AG08396 (cell line): ENCODE measurements at regions not wholly inside any gene's neighbourhood (a gene's known extent, or its start where the extent isn't known, plus 50 kb on each side); places are given as distances from the start of the nearest gene placed in this dataset.
"Not testable (repeated sequence)": the region's sequence is repeated elsewhere in the genome, so short reads cannot be mapped to it uniquely, and the experiment has no call there.

Source experiments
- DNase-seq: peaks from one replicate; pipeline ENCODE4 v3.0.0; 2012; ENCODE audit warnings: low spot score, mixed read lengths

DNA sequence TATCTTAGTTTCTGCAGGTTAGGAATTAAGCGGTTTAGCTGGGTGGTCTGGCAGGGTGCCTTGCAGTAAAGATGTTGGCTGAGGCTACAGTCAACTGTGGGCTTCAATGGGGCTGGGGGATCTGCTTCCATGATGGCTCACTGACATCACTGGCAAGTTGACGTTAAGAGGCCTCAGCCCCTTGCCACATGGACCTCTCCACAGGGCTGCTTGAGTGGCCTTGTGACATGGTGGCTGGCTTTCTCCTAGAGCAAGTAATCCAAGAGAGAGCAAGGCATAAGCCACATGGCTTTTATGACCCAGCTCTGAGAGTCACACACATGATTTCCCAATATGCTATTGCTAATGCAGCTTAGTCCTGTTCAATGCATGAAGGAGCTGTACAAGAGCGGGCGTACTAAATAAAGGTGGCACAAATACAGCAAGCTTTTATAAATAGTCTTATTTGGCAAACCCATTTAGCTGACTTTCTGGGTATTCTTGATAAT, 109.1 kb downstream of the SEPTIN7 start:
- no peak for DNase-seq

DNA sequence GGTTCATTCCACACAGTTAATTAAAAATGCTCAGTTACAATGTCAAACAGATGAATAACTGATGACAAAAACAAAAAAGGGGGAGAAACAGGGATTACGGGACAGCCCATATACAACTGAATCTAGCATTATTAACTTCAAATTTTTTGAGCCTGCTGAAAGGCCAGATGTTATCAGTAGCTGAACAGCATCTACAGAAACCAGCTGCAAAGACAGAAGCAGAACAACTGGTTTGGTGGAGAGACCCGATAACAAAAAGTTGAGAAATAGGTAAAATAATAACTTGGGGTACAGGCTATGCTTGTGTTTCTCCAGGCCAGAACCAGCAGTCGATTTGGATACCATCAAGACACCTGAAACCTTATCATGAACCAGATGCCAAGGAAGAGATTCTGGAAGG, 109.8 kb downstream of the SEPTIN7 start:
- not testable (repeated sequence) for DNase-seq

DNA sequence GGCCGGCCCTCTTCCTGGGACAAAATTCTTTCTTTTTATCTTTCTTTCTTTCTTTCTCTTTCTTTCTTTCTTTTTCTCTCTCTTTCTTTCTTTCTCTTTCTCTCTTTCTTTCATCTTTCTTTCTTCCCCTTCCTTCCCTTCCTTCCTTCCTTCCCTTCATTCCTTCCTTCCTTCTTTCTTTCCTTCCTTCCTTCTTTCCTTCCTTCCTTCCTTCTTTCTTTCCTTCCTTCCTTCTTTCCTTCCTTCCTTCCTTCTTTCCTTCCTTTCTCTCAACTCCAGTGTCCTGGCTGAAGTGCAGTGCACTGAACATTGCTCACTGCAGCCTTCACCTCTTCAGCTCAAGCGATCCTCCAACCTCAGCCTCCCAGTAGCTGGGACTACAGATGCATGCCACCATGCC, 112.5 kb downstream of the SEPTIN7 start:
- DNase-seq = not testable (repeated sequence)

DNA sequence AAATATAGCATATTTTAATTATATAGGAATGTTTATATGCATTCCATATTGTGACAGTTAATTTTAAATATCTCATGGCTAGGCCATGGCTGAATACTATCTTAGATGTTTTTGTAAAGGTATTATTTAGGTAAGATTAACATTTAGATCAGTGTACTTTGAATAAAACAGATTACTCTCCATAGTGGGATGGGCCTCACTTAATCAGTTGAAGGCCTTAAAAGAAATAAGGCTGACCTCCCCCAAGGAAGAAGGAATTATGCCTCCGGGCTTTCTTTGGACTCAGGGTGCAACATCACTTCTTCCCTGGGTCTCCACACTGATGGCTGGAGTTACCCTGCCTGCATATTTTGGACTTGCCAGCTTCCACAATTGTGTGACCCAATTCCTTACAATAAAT, 113.4 kb downstream of the SEPTIN7 start:
- DNase-seq = not testable (repeated sequence)

DNA sequence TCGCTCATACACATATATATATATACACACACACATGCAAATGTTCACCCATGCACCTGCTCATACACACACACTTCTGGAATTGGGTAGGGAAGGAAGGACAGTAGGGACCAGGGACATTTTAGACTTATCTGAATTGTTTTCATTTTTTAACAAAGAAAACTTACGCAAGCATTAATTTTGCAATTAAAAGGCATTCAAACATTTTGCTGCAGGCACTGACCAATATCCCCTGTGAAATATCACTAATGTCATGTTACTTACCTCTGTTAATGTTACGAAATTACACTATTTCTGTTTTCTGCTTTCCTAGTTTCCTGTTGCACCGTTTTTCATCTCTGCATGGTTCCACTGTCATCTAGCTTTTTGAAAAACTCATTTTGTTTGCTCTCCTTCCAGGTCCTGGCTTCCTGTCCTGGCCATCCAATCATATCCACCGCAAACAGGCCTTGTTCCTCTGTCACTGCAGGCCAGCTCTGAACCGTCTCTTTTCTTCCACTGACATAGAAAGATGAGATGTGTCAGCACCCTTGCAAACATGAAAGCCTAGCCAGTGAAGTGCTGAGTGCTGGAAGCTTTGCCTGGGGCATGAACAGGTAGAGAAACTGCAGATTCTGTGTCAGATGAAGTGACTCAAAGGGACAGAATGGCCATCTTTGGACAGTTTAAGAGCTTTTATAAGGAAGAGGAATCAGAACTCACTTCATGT, 114.5 kb downstream of the SEPTIN7 start:
- not testable (repeated sequence) for DNase-seq

DNA sequence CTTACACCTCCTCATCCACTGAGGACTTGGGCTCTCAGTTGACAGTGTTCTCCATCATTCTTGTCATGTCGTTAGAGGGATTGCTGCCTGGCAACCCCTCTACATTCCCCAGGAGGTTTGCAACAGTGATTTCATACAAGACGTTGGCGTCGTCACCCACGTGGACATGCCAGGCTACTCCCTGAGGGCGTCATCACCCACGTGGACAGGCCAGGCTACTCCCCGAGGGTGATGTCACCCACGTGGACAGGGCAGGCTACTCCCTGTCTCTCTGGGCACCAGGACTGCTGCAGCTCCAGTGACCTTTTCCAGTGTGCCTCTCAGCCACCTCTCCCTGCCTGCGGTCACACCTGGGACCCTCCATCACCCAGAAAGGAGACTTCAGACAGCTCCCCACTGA, 117.4 kb downstream of the SEPTIN7 start:
- not testable (repeated sequence) for DNase-seq

DNA sequence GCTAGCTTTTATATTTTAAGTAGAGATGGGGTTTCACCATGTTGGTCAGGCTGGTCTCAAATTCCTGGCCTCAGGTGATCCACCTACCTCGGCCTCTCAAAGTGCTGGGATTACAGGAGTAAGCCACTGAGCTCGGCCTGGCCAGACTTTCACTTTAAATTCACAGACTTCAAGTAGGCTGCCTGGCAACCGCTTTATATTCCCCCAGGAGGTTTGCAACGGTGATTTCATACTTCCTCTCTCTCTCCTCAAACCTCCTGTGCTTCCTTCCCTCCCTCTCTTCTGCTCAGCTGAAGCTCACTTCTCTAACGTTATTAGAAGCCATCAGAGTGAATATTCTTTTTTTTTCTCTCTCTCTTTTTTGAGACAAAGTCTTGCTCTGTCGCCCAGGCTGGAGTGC, 118.8 kb downstream of the SEPTIN7 start:
- DNase-seq = not testable (repeated sequence)

DNA sequence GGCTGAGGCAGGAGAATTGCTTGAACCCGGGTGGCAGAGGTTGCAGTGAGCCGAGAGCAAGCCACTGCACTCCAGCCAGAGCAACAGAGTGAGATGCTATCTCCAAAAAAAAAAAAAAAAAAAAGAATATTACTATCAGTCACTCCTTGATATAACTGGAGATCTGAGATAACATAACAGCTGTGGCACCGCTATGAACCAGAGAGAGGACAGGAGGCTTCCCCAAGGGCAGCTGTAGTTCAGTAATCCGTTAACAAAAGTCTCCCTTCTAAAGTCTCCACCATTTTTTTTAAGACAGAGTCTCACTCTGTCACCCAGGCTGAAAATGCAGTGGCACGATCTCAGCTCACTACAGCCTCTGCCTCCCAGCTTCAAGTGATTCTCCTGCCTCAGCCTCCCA, 120.5 kb downstream of the SEPTIN7 start:
- DNase-seq = not testable (repeated sequence)

DNA sequence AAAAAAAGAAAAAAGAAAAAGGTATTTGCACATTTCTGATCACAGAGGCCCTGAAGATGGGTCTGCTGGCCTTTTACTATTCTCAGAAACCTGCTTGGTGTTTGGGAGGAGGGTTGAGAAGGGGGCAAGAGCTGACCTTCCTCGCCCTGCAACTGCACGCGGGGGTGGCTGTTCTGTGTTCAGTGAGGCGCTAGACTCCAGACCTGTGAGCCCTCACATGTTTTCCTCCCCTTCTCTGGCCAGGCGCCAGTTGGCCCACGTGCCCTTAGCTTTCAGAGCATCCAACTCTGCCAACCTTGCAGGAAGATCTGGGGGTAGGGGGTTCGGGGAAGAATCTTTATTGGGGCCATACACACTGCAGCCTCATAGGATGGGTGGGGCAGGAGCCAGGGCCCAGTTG, 123.8 kb downstream of the SEPTIN7 start:
- DNase-seq = not testable (repeated sequence)

DNA sequence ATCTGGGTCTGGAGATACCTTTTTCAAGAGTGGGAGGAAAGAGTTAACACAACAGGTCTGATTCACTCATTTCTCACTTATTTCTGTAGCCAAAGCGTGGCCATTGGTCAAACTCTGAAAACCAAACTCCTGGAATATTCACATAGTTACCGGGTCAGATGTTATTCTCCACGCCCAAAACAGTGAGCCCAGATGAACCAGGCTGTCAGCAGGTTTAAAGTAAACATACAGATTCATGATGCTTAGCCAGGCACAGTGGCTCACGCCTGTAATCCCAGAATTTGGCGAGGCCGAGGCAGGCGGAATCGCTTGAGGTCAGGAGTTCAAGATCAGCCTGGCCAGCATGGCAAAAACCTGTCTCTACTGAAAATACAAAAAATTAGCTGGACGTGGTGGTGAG, 126.1 kb downstream of the SEPTIN7 start:
- DNase-seq = not testable (repeated sequence)

DNA sequence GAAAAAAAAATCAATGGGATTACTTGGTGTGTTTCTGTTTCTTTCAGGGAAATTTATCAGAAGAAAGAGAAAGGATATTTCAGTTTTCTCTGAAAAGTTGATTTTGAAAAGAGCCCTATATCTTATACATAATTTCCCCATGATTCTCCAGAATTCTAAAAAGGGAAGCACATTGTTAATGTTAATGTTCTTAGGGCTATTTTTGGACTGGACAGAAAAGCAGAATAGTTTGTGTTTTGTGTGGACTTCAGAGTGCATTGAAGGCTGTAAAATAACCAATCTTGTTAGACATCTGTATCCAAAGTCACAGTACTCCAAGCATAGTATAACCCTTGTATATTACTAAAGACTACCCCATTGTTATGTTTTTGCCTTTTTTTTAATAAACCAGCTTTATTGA, 130.3 kb downstream of the SEPTIN7 start:
- DNase-seq = not testable (repeated sequence)

DNA sequence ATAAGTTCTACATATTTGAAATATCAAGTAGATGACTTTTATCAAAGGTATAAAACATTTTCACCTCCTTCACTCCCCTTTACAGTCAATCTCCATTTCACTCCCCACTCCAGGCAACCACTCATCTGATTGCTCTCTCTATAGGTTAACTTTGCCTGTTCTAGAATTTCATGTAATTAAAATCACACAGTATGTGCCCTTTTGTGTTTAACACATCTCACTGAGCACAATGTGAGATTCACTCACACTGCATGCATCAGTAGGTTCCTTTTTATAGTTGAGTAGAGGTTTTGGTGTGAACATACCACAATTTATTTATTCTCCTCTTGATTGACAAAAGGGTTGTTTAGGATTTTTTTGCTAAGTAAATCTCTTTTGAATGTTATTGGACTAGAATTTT, 130.7 kb downstream of the SEPTIN7 start:
- DNase-seq = not testable (repeated sequence)

DNA sequence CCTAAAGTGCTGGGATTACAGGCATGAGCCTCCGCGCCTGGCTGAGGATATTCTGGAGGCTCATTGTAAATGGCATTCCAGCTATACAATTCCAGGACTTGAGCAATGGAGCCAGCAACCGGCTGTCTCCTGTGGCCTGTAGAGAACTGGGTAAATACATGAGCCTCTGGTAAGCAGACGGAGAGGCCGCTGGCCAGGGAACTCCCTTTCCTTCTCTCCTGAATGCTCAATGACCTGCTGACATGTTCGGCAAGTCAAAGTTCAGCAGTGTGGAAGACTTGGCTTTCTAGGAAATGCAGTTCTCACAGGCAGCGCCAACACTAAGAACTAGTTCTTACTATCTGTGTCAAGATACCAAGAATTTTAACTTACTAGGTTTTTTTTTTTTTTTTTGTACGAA, 139.8 kb downstream of the SEPTIN7 start:
- not testable (repeated sequence) for DNase-seq

DNA sequence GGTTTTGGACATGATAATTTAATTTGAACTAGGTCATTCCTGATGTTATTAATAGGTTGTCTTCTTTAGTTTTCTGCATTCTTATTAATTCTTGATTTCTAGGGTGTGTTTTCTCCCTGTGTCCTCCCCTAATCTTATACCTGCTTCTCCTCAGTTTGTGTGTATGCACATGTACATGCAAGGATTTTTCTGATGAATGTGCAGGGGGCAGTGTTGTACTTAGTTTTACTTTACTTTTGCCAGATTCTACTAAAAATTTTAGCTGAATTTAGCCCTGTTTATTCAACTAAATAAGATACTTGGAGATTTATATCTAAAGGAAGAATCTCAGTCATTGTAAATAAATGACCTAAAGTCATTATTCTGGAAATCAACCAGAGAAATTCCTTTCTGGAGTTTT, 144.8 kb downstream of the SEPTIN7 start:
- not testable (repeated sequence) for DNase-seq

DNA sequence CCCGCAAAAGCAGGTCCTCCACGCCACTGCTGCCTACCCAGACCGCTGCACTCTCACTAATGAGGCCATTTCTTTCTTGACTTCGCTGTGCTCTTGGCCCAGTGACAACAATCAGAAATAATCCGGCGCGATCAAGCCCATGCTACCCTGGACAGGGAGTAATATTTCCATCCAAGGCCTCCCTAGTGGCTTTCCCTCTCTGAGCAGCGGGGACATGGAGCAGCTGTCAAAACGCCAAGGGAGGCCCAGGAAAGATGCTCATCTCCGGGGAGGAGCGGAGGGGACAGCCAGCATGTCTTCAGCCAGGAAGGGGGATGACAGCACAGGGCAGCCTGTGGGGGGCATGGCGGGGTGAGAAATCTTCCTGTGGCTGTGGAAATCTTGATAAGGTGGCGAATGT, 154.9 kb downstream of the SEPTIN7 start:
- not testable (repeated sequence) for DNase-seq

DNA sequence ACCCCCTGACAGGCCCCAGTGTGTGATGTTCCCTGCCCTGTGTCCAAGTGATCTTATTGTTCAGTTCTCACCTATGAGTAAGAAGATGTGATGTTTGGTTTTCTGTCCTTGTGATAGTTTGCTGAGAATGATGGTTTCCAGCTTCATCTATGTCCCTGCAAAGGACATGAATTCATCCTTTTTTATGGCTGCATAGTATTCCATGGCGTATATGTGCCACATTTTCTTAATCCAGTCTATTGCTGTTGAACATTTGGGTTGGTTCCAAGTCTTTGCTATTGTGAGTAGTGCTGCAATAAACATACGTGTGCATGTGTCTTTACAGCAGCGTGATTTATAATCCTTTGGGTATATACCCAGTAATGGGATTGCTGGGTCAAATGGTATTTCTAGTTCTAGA, 156.1 kb downstream of the SEPTIN7 start:
- not testable (repeated sequence) for DNase-seq

DNA sequence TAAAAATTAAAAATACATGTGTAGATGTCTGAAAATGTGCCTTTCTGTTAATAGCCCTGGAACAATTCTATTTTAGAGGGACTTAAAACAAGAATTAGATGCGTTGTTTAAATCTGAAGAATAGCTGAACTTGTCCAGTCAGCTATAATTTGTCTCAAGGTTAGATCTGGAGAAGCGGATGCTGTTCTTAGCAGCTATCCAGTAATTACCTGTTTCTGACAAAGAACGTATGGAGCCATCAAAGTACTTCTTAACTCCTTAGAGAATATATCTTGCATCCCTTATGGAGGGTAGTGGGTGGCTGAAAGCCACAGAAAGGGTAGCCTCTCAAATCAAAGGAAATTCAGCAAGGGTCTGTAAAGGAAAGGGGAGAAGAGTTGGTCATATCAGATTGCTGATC, 160.4 kb downstream of the SEPTIN7 start:
- DNase-seq = not testable (repeated sequence)

DNA sequence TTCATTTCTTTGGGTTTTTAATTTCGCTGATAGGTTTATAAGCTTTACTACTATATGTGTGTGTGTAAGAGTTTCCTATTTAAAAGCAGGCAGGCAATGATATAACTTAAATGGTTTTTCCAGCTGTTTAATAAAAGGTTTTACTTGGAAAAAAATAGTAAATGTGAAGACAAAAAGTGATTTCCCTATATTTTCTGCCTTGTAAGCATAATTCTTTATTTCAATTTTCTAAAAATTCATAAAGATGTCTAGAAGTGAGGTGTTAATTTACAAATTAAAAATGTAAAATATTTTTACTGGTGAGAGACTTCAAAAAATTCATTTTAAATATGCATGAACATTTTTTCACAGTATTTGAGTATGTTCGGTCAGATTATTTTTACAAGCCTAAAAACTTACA, 161.8 kb downstream of the SEPTIN7 start:
- DNase-seq = not testable (repeated sequence)

DNA sequence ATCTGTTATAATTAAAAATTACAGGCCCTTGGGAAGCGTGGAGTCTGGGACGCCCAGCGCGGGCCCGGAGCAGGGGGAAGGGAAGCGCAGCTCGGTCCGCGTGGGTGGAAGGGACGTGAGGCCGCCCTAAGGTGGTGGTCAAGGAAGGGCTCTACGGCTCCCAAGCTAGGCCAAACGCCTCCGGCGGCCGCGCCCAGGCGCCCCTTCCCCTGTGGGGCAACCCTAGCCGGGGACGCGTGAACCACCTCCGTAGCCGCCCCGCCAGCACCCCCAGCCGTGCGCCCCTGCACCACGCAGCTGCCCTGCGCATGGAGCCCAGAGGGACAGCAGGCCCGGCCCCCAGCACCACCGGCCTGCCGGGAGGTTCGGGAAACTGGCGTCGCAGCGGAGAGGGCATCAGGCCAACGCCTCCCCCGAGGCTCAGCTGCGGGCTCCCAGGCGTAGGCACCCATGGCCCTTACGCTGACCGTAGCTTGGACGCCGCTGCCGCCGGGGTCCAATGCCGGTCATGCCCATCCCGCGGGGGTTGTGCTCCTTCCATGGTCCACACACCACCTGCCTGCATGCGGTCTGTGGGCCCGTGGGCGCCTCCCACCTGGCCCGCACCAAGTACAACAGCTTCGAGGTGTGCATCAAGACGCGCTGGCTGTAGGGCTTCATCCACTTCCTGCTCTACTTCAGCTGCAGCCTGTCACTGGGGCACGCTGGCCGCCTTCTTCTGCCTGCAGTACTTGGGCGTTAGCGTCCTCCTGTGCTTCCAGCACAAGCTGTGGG, 166.7 kb downstream of the SEPTIN7 start:
- no peak for DNase-seq

DNA sequence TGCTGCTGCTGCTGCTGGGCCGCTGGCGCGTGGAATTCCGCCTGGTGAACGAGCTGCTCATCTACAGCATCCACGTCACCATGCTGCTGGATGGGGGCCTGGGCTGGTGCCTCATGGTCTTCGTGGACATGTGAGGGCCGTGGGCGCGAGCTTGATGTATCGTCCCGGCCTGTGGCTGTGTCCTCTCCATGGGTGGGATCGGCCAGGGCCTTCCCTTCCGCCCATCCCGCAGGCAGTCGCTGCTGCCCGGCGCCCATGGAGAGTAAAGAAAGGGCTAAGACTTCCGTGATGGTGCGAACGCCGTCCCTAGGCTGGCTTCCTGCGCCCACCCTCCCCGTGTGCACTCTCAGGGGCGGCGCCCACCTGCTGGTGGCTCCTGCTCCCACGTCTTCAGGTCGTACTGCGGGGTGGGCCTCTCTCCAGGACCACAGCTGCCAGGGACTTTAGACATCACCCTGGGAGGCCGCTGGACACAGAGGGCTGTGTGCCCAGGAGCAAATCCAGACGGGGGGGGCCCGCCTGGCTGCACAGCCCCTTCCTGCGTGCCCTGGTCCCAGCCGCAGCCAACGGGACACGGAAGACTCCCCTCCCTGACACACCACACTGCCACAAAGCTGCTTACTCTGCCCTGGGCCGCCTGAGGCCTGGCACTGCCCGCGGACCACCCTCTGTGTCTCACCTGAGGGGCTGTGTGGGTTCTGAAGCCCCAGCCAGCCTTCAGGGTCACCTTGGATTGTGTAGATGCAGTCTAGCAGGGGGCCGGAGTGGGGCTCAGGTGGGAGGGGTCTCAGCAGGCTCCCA, 167.5 kb downstream of the SEPTIN7 start:
- no peak for DNase-seq

DNA sequence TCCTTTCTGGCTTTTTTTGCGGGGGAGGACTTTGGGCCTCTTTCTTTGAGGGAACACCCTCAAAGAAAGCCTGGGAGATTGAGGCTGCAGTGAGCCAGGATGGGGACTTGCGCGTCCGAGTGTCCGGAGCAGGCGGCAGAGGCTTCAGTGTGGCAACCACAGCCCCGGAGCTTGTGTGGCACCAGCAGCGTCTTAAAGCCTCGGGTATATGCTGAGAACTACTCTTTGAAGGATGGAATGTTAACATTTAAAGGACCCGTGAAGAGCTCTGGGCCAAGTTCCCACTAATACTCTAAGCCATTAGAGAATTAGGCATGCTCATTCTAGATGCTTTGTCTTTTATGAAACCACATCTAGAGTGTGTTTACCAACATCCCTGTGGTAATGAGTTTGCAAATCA, 168.2 kb downstream of the SEPTIN7 start:
- no peak for DNase-seq

DNA sequence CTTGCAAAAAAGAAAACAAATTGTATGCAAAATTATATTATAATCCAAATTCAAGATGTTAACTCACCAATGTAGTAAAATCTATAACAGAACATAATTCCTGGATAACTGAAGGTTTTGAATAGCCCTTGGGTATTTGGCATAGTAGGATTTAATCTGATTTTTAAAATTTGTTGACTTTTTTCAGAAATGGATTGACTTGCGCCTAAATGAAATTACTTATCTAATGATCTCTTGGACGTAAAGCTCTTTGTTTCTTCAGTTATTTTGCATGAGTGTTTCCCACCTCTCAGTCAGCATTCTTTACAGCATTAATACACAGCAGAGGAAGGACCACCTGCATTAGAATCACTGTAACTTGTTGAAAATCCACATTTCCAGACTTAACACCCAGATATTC, 169.6 kb downstream of the SEPTIN7 start:
- DNase-seq = no peak
